Suppressor macrophage treated with lipopolysaccharide for 4 hours (primary cell): ENCODE measurements at regions not wholly inside any gene's neighbourhood (a gene's known extent, or its start where the extent isn't known, plus 50 kb on each side); places are given as distances from the start of the nearest gene placed in this dataset.
A peak's percentile ranks its signal among the peaks of the same experiment; 100 is the strongest.

ENCODE experiments used
- DNase-seq: peaks from one replicate; pipeline ENCODE4 v3.0.0-alpha.2; 2020

GRCh38 chrY:15404551-15404950 lies 880.2 kb downstream of the NLGN4Y start:
- no peak for DNase-seq

- no peak for DNase-seq
These were observed 890.8 kb downstream of the NLGN4Y start for GRCh38 chrY:15415165-15415564.

- no peak for DNase-seq
These were observed 894.3 kb downstream of the NLGN4Y start for GRCh38 chrY:15418613-15419012.

- DNase-seq, result peak; percentile 25
These were observed 900.4 kb downstream of the NLGN4Y start for GRCh38 chrY:15424665-15425132.

GRCh38 chrY:15440021-15440695 lies 915.8 kb downstream of the NLGN4Y start:
- DNase-seq, result no peak

GRCh38 chrY:15440696-15441408 lies 916.5 kb downstream of the NLGN4Y start:
- DNase-seq, result no peak

GRCh38 chrY:15441878-15442277 lies 917.5 kb downstream of the NLGN4Y start:
- no peak for DNase-seq

GRCh38 chrY:15445871-15446270 lies 921.5 kb downstream of the NLGN4Y start:
- no peak for DNase-seq

- no peak for DNase-seq
These were observed 922.5 kb downstream of the NLGN4Y start for GRCh38 chrY:15446861-15447260.

GRCh38 chrY:15447959-15448358 lies 923.6 kb downstream of the NLGN4Y start:
- no peak for DNase-seq

GRCh38 chrY:15455133-15455937 lies 931.0 kb downstream of the NLGN4Y start:
- DNase-seq, result no peak

- DNase-seq, result peak; percentile 3
These were observed 931.7 kb downstream of the NLGN4Y start for GRCh38 chrY:15455980-15456469.

GRCh38 chrY:15456491-15456890 lies 932.2 kb downstream of the NLGN4Y start:
- no peak for DNase-seq

- no peak for DNase-seq
These were observed 933.4 kb downstream of the NLGN4Y start for GRCh38 chrY:15457682-15458081.

GRCh38 chrY:15458426-15458825 lies 934.1 kb downstream of the NLGN4Y start:
- DNase-seq, result no peak

GRCh38 chrY:15465880-15466279 lies 941.6 kb downstream of the NLGN4Y start:
- no peak for DNase-seq

- no peak for DNase-seq
These were observed 942.6 kb downstream of the NLGN4Y start for GRCh38 chrY:15466891-15467290.

- no peak for DNase-seq
These were observed 943.8 kb downstream of the NLGN4Y start for GRCh38 chrY:15468091-15468490.

GRCh38 chrY:15471371-15471770 lies 947.0 kb downstream of the NLGN4Y start:
- no peak for DNase-seq

- DNase-seq, result no peak
These were observed 954.1 kb downstream of the NLGN4Y start for GRCh38 chrY:15478348-15478963.

- DNase-seq, result no peak
These were observed 976.2 kb downstream of the NLGN4Y start for GRCh38 chrY:15500536-15500935.

GRCh38 chrY:15501181-15501580 lies 976.9 kb downstream of the NLGN4Y start:
- DNase-seq, result no peak

- no peak for DNase-seq
These were observed 986.0 kb downstream of the NLGN4Y start for GRCh38 chrY:15510288-15510687.
